Trophoblast cell (in vitro differentiated cells and primary cell): ENCODE measurements at regions not wholly inside any gene's neighbourhood (a gene's known extent, or its start where the extent isn't known, plus 50 kb on each side); places are given as distances from the start of the nearest gene placed in this dataset.
"Not testable (repeated sequence)": the region's sequence is repeated elsewhere in the genome, so short reads cannot be mapped to it uniquely, and the experiment has no call there.

ENCODE experiments used
- DNase-seq, 2 donors: peaks; one replicate each; pipeline ENCODE4 v3.0.0-alpha.2; 2016
- H2AFZ ChIP-seq: 2 replicates; pipeline ENCODE4 v1.6.1; 2013; ENCODE audit warnings: low read length, moderate library complexity, mild to moderate bottlenecking; ENCODE audit not compliant: insufficient read depth, poor library complexity
- H2AK5ac ChIP-seq: 2 replicates; pipeline ENCODE4 v1.6.1; 2013; ENCODE audit warnings: mild to moderate bottlenecking, low read length
- H2BK120ac ChIP-seq: 2 replicates; pipeline ENCODE4 v1.6.1; 2013; ENCODE audit warnings: low read length, mild to moderate bottlenecking, moderate library complexity; ENCODE audit not compliant: insufficient read depth, poor library complexity
- H2BK12ac ChIP-seq: 2 replicates; pipeline ENCODE4 v1.6.1; 2013; ENCODE audit warnings: mild to moderate bottlenecking, low read length, moderate library complexity
- H2BK5ac ChIP-seq: 2 replicates; pipeline ENCODE4 v1.6.1; 2013; ENCODE audit warnings: low read length, low read depth, moderate library complexity, mild to moderate bottlenecking; ENCODE audit not compliant: poor library complexity
- H3K14ac ChIP-seq: 2 replicates; pipeline ENCODE4 v1.6.1; 2013; ENCODE audit warnings: mild to moderate bottlenecking, low read length
- H3K18ac ChIP-seq: 2 replicates; pipeline ENCODE4 v1.6.1; 2013; ENCODE audit warnings: mild to moderate bottlenecking, low read length
- H3K23ac ChIP-seq: 2 replicates; pipeline ENCODE4 v1.6.1; 2013; ENCODE audit warnings: low read length
- H3K27ac ChIP-seq: 2 replicates; pipeline ENCODE4 v1.5.1; 2013; ENCODE audit warnings: low read depth, mild to moderate bottlenecking, inconsistent platforms, low read length, moderate library complexity
- H3K27me3 ChIP-seq: 2 replicates; pipeline ENCODE4 v1.6.1; 2013; ENCODE audit warnings: inconsistent platforms, mild to moderate bottlenecking, low read length, moderate library complexity; ENCODE audit not compliant: insufficient read depth
- H3K36me3 ChIP-seq, 2 experiments: 1 replicate in 1 of 2; 2 replicates in 1 of 2; pipeline ENCODE4 v1.6.1; 2013; ENCODE audit warnings: low read length in 2 of 2, mild to moderate bottlenecking in 2 of 2, moderate library complexity in 1 of 2; ENCODE audit not compliant: insufficient read depth in 2 of 2, control insufficient read depth in 1 of 2
- H3K4ac ChIP-seq: 2 replicates; pipeline ENCODE4 v1.6.1; 2013; ENCODE audit warnings: low read depth, mild to moderate bottlenecking, low read length, moderate library complexity
- H3K4me1 ChIP-seq, 2 experiments: 1 replicate in 1 of 2; 2 replicates in 1 of 2; pipeline ENCODE4 v1.6.1; 2013; ENCODE audit warnings: low read length in 2 of 2, mild to moderate bottlenecking in 2 of 2, moderate library complexity in 1 of 2; ENCODE audit not compliant: insufficient read depth in 2 of 2, control insufficient read depth in 1 of 2
- H3K4me2 ChIP-seq: 2 replicates; pipeline ENCODE4 v1.6.1; 2013; ENCODE audit warnings: inconsistent platforms, mild to moderate bottlenecking, low read length, moderate library complexity
- H3K4me3 ChIP-seq: 2 replicates; pipeline ENCODE4 v1.5.1; 2013; ENCODE audit warnings: mild to moderate bottlenecking, low read depth, low read length, inconsistent platforms
- H3K79me1 ChIP-seq: one replicate; pipeline ENCODE4 v1.6.1; 2013; ENCODE audit warnings: low read length
- H3K79me2 ChIP-seq: 2 replicates; pipeline ENCODE4 v1.6.1; 2013; ENCODE audit warnings: low read length, mild to moderate bottlenecking; ENCODE audit not compliant: control insufficient read depth, insufficient read depth, poor library complexity
- H3K9ac ChIP-seq: 2 replicates; pipeline ENCODE4 v1.6.1; 2013; ENCODE audit warnings: mild to moderate bottlenecking, low read length
- H3K9me3 ChIP-seq: 2 replicates; pipeline ENCODE4 v1.6.1; 2013; ENCODE audit warnings: low read depth, mild to moderate bottlenecking, control low read depth, inconsistent platforms, low read length; ENCODE audit not compliant: insufficient read depth
- H4K12ac ChIP-seq: 2 replicates; pipeline ENCODE4 v1.6.1; 2013; ENCODE audit warnings: low read depth, mild to moderate bottlenecking, low read length, moderate library complexity
- H4K8ac ChIP-seq: 2 replicates; pipeline ENCODE4 v1.6.1; 2013; ENCODE audit warnings: low read depth, mild to moderate bottlenecking, low read length, moderate library complexity
- H4K91ac ChIP-seq: one replicate; pipeline ENCODE4 v1.6.1; 2013; ENCODE audit warnings: low read depth, mild to moderate bottlenecking, low read length, moderate library complexity
- WGBS: extraction: QIAGEN DNeasy Blood & Tissue Kit; methylation state at CpG from one replicate; pipeline ENCODE4 v1.1.7; 2013; ENCODE audit warnings: missing lambda C conversion rate; ENCODE audit not compliant: insufficient read length, insufficient coverage; ENCODE audit errors: extremely low coverage; 5-methylcytosine and 5-hydroxymethylcytosine counted together

- H3K9ac ChIP-seq, result no peak overlapping the region
- no CpG with 5 or more reads among the region's 2 CpGs for WGBS
- H3K4me2 ChIP-seq, result no peak overlapping the region
- H3K18ac ChIP-seq, result peak overlapping the region; percentile 29
- H4K8ac ChIP-seq, result no peak overlapping the region
- no peaks in the 10 kb centered on the region for H3K27me3 ChIP-seq
- H2AFZ ChIP-seq, result no peak overlapping the region
- no peak overlapping the region for H2AK5ac ChIP-seq
- H3K4me3 ChIP-seq, result no peak overlapping the region
- no peak overlapping the region for H2BK12ac ChIP-seq
- H2BK120ac ChIP-seq, result peak overlapping the region; percentile 70
- no peak overlapping the region for H4K12ac ChIP-seq
- peak overlapping the region; percentile 46 for H3K14ac ChIP-seq
- no peak for DNase-seq
- H3K4me1 ChIP-seq, result peaks cover 7 to 10% of the 10 kb centered on the region in 2 experiments
- no peak overlapping the region for H3K23ac ChIP-seq
- H3K27ac ChIP-seq, result peak overlapping the region; percentile 81
- H3K79me1 ChIP-seq, result peaks cover 21% of the 10 kb centered on the region
- H3K79me2 ChIP-seq, result no peaks in the 10 kb centered on the region
- H4K91ac ChIP-seq, result peak overlapping the region; percentile 85
- no peaks in the 10 kb centered on the region for H3K9me3 ChIP-seq
- H2BK5ac ChIP-seq, result peak overlapping the region; percentile 44
- H3K4ac ChIP-seq, result no peak overlapping the region
- no peaks in the 10 kb centered on the region for H3K36me3 ChIP-seq
Observed at GRCh38 chr9:78406933-78407332, 110.0 kb downstream of the PSAT1 start.

DNA sequence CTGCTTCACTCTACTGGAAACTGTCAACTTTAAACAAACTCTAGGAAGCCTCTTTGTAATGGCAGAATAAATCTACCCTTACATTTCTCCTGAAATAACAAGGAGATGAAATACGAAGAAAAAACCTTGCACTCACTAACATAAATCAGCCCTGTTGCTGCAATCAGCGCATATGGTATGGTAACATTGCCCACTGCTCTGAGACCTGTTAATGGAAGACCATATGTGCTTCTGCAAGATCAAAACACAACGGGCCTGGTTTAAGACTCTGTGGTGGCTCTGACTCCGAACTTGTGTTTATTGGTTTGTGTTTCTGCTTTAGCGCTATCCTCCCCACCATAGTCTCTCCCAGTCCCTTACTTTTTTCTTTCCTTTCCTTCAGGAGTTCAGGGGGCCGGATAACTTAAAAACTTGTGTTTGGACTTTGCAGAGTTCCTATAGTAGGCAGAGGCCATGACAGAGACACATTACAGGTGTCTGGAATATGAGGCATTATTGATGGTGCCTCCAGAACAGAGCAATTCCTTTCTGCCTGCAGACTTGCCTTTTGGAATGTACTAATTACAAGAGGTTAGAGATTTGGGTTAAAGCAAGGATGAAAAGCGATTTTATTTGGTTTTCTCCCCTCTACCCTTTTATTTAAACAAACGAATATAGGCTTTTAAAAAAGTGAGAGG is 110.8 kb downstream of the PSAT1 start:
- Histone ChIP-seq H3K9me3 (no peaks in the 10 kb centered on the region), H3K4ac (no peak overlapping the region), H2AFZ (no peak overlapping the region), H4K12ac (no peak overlapping the region), H3K4me3 (no peak overlapping the region), H3K79me2 (no peaks in the 10 kb centered on the region), H3K27me3 (no peaks in the 10 kb centered on the region), H3K27ac (peak overlapping the region; percentile 81), H2BK5ac (no peak overlapping the region), H3K36me3 (no peaks in the 10 kb centered on the region), H3K18ac (no peak overlapping the region), H3K23ac (no peak overlapping the region), H3K4me1 (peaks cover 7 to 10% of the 10 kb centered on the region in 2 experiments), H3K4me2 (peak overlapping the region; percentile 7), H2BK12ac (peak overlapping the region; percentile 43), H4K91ac (peak overlapping the region; percentile 39), H3K14ac (no peak overlapping the region), H4K8ac (no peak overlapping the region), H2BK120ac (no peak overlapping the region), H3K9ac (no peak overlapping the region), H3K79me1 (peaks cover 21% of the 10 kb centered on the region), H2AK5ac (no peak overlapping the region)
- no peak for DNase-seq
- no CpG with 5 or more reads among the region's 8 CpGs for WGBS

DNA sequence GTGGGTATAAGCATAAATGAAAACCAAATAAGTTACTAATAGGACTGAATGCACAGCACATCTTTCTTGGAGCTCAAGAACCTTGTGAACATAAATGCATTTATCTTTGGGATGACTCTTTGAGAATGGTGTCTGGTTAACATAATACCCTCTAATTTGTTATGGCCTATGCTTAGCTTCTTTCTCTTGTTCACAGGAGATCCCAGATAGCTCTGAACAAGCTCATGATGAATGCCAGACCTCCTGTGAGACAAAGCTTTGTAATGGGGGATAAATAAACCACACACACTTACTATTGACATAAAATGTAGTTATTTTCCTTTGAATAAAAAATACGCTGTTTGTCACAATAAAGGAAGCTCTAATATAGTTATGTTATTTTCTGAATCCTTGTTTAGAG is 111.5 kb downstream of the PSAT1 start:
- Histone ChIP-seq H4K91ac (no peak overlapping the region), H3K79me2 (no peaks in the 10 kb centered on the region), H2AK5ac (no peak overlapping the region), H3K27ac (peak overlapping the region; percentile 67), H3K9me3 (no peaks in the 10 kb centered on the region), H3K4me2 (no peak overlapping the region), H3K79me1 (peaks cover 21% of the 10 kb centered on the region), H3K14ac (no peak overlapping the region), H3K18ac (no peak overlapping the region), H4K12ac (no peak overlapping the region), H2BK5ac (no peak overlapping the region), H4K8ac (no peak overlapping the region), H3K4ac (no peak overlapping the region), H3K23ac (no peak overlapping the region), H3K27me3 (no peaks in the 10 kb centered on the region), H3K4me1 (peaks cover 7 to 9% of the 10 kb centered on the region in 2 experiments), H3K36me3 (no peaks in the 10 kb centered on the region), H2BK120ac (no peak overlapping the region), H3K9ac (no peak overlapping the region), H2AFZ (no peak overlapping the region), H3K4me3 (no peak overlapping the region), H2BK12ac (no peak overlapping the region)
- DNase-seq, result no peak
- no CpG with 5 or more reads among the region's 1 CpG for WGBS

DNA sequence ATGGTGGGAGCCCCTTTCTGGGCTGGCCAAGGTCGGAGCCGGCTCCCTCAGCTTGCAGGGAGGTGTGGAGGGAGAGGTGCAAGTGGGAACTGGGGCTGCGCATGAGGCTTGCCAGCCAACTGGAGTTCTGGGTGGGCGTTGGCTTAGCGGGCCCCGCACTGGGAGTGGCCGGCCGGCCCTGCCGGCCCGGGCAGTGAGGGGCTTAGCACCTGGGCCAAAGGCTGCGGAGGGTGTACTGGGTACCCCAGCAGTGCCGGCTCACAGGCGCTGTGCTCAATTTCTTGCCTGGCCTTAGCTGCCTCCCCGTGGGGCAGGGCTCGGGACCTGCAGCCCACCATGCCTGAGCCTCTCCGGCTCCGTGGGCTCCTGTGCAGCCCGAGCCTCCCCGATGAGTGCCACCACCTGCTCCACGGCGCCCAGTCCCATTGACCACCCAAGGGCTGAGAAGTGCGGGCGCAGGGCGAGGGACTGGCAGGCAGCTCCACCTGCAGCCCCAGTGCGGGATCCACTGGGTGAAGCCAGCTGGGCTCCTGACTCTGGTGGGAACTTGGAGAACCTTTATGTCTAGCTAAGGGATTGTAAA is 113.1 kb downstream of the PSAT1 start:
- H2AFZ ChIP-seq, H3K9me3 ChIP-seq, DNase-seq, H3K36me3 ChIP-seq, H3K18ac ChIP-seq, H3K9ac ChIP-seq, H3K4ac ChIP-seq, H4K12ac ChIP-seq, H3K23ac ChIP-seq, H3K4me2 ChIP-seq, H3K79me2 ChIP-seq, H3K4me1 ChIP-seq, H3K4me3 ChIP-seq, H3K27me3 ChIP-seq: not testable (repeated sequence)
- H4K91ac ChIP-seq, result peak overlapping the region; percentile 90
- peak overlapping the region; percentile 44 for H2AK5ac ChIP-seq
- peaks cover 22% of the 10 kb centered on the region for H3K79me1 ChIP-seq
- H4K8ac ChIP-seq, result peak overlapping the region; percentile 6
- peak overlapping the region; percentile 67 for H3K27ac ChIP-seq
- H2BK12ac ChIP-seq, result peak overlapping the region; percentile 44
- H2BK5ac ChIP-seq, result peak overlapping the region; percentile 35
- peak overlapping the region; percentile 39 for H2BK120ac ChIP-seq
- H3K14ac ChIP-seq, result peak overlapping the region; percentile 68
- WGBS, result no CpG with 5 or more reads among the region's 25 CpGs
